ENCODE measurements at regions not wholly inside any gene's neighbourhood (a gene's known extent, or its start where the extent isn't known, plus 50 kb on each side); places are given as distances from the start of the nearest gene placed in this dataset.
A peak's percentile ranks its signal among the peaks of the same experiment; 100 is the strongest.

- no peak for DNase-seq
Measured at GRCh38 chr4:123807866-123808265, 411.3 kb downstream of the SPRY1 start.

- DNase-seq, result no peak
Measured at GRCh38 chr4:123809864-123810263, 413.3 kb downstream of the SPRY1 start.

- no peak for DNase-seq
Measured at GRCh38 chr4:123812066-123812390, 415.4 kb downstream of the SPRY1 start.

- no peak for DNase-seq
Measured at GRCh38 chr4:123813901-123814300, 417.3 kb downstream of the SPRY1 start.

GRCh38 chr4:123816462-123816861 lies 419.9 kb downstream of the SPRY1 start:
- no peak for DNase-seq

GRCh38 chr4:123817025-123817688 lies 420.6 kb downstream of the SPRY1 start:
- DNase-seq, result no peak

- no peak for DNase-seq
Measured at GRCh38 chr4:123819362-123820035, 422.9 kb downstream of the SPRY1 start.

GRCh38 chr4:123821861-123822260 lies 425.3 kb downstream of the SPRY1 start:
- DNase-seq, result no peak

GRCh38 chr4:123822353-123822752 lies 425.8 kb downstream of the SPRY1 start:
- DNase-seq, result no peak

GRCh38 chr4:123823244-123823643 lies 426.6 kb downstream of the SPRY1 start:
- DNase-seq, result no peak

- no peak for DNase-seq
Measured at GRCh38 chr4:123824524-123824923, 427.9 kb downstream of the SPRY1 start.

GRCh38 chr4:123825596-123826291 lies 429.1 kb downstream of the SPRY1 start:
- no peak for DNase-seq

GRCh38 chr4:123826896-123827295 lies 430.3 kb downstream of the SPRY1 start:
- DNase-seq, result no peak

GRCh38 chr4:123827511-123827910 lies 430.9 kb downstream of the SPRY1 start:
- DNase-seq, result no peak

GRCh38 chr4:123830930-123831329 lies 434.3 kb downstream of the SPRY1 start:
- DNase-seq, result no peak

- peak; percentile 94 for DNase-seq
Measured at GRCh38 chr4:123832173-123833026, 435.8 kb downstream of the SPRY1 start.

- DNase-seq, result no peak
Measured at GRCh38 chr4:123833171-123833643, 436.6 kb downstream of the SPRY1 start.

- DNase-seq, result no peak
Measured at GRCh38 chr4:123835831-123836590, 439.4 kb downstream of the SPRY1 start.

GRCh38 chr4:123836851-123837595 lies 440.4 kb downstream of the SPRY1 start:
- DNase-seq, result no peak

GRCh38 chr4:123838474-123838873 lies 441.9 kb downstream of the SPRY1 start:
- no peak for DNase-seq

- no peak for DNase-seq
Measured at GRCh38 chr4:123840197-123840596, 443.6 kb downstream of the SPRY1 start.
